ENCODE measurements at regions not wholly inside any gene's neighbourhood (a gene's known extent, or its start where the extent isn't known, plus 50 kb on each side); places are given as distances from the start of the nearest gene placed in this dataset.

- H3K4me3 ChIP-seq, result no peak overlapping the region
- peak overlapping the region; percentile 89 for H3K27ac ChIP-seq
- H3K27me3 ChIP-seq, result no peaks in the 10 kb centered on the region
- DNase-seq (ENCODE audit: low spot score in 2 of 2), result peak; percentile 85 to 89
- TF ChIP-seq EP300 (IDR thresholded peaks at IDR 0.05) (no peak), POLR2AphosphoS5 (IDR thresholded peaks at IDR 0.05) (peak in 1 of 3 donors; percentile 18), CTCF (IDR thresholded peaks at IDR 0.05) (peak; percentile 2 to 37)
- peaks cover 68% of the 10 kb centered on the region for H3K4me1 ChIP-seq
- no peaks in the 10 kb centered on the region for H3K9me3 ChIP-seq
- WGBS, result 55% methylated on average over 6 of the region's 9 CpGs
- no peaks in the 10 kb centered on the region for H3K36me3 ChIP-seq
Observed at GRCh38 chr1:39132505-39133339, 71.8 kb upstream of the MACF1 start.

GRCh38 chr1:39133340-39133684 is 71.2 kb upstream of the MACF1 start:
- no peak for DNase-seq (ENCODE audit: low spot score in 2 of 2)
- TF ChIP-seq EP300 (IDR thresholded peaks at IDR 0.05) (no peak), POLR2A (IDR thresholded peaks at IDR 0.05) (no peak), CTCF (IDR thresholded peaks at IDR 0.05) (no peak), POLR2AphosphoS5 (IDR thresholded peaks at IDR 0.05) (no peak)
- no peaks in the 10 kb centered on the region for H3K27me3 ChIP-seq
- H3K4me1 ChIP-seq, result peaks cover 62% of the 10 kb centered on the region
- WGBS, result 58% methylated on average over 1 of the region's 1 CpG
- H3K27ac ChIP-seq, result peak overlapping the region; percentile 89
- no peaks in the 10 kb centered on the region for H3K36me3 ChIP-seq
- no peak overlapping the region for H3K4me3 ChIP-seq
- H3K9me3 ChIP-seq, result no peaks in the 10 kb centered on the region

- H3K27me3 ChIP-seq, result no peaks in the 10 kb centered on the region
- H3K4me1 ChIP-seq, result peaks cover 53% of the 10 kb centered on the region
- TF ChIP-seq CTCF (IDR thresholded peaks at IDR 0.05) (no peak), POLR2A (IDR thresholded peaks at IDR 0.05) (no peak), EP300 (IDR thresholded peaks at IDR 0.05) (no peak), POLR2AphosphoS5 (IDR thresholded peaks at IDR 0.05) (no peak)
Observed at GRCh38 chr1:39134768-39135333, 69.6 kb upstream of the MACF1 start.

GRCh38 chr1:39136638-39137037 is 67.9 kb upstream of the MACF1 start:
- DNase-seq (ENCODE audit: low spot score in 2 of 2), result no peak
- no peaks in the 10 kb centered on the region for H3K9me3 ChIP-seq
- no peak overlapping the region for H3K27ac ChIP-seq
- no peaks in the 10 kb centered on the region for H3K27me3 ChIP-seq
- TF ChIP-seq CTCF (IDR thresholded peaks at IDR 0.05), result no peak
- no peak for TF ChIP-seq POLR2A (IDR thresholded peaks at IDR 0.05)
- no peak for TF ChIP-seq POLR2AphosphoS5 (IDR thresholded peaks at IDR 0.05)
- TF ChIP-seq EP300 (IDR thresholded peaks at IDR 0.05), result no peak
- H3K4me1 ChIP-seq, result peaks cover 50% of the 10 kb centered on the region
- no peak overlapping the region for H3K4me3 ChIP-seq
- H3K36me3 ChIP-seq, result no peaks in the 10 kb centered on the region
- WGBS, result 77% methylated on average over 2 of the region's 2 CpGs

More at GRCh38 chr1:39134768-39135333, 69.6 kb upstream of the MACF1 start:
- Histone ChIP-seq H3K27ac (no peak overlapping the region), H3K9me3 (no peaks in the 10 kb centered on the region), H3K36me3 (no peaks in the 10 kb centered on the region), H3K4me3 (no peak overlapping the region)
- no peak for DNase-seq (ENCODE audit: low spot score in 2 of 2)
- 83% methylated on average over 5 of the region's 5 CpGs for WGBS

GRCh38 chr1:39139723-39140360 is 64.7 kb upstream of the MACF1 start:
- peaks cover 53% of the 10 kb centered on the region for H3K4me1 ChIP-seq

More at GRCh38 chr1:39139723-39140360, 64.7 kb upstream of the MACF1 start:
- 98% methylated on average over 3 of the region's 3 CpGs for WGBS
- no peak for TF ChIP-seq CTCF (IDR thresholded peaks at IDR 0.05)
- no peak for TF ChIP-seq POLR2AphosphoS5 (IDR thresholded peaks at IDR 0.05)
- no peak for TF ChIP-seq POLR2A (IDR thresholded peaks at IDR 0.05)
- no peak for TF ChIP-seq EP300 (IDR thresholded peaks at IDR 0.05)
- Histone ChIP-seq H3K27me3 (no peaks in the 10 kb centered on the region), H3K27ac (no peak overlapping the region), H3K4me3 (no peak overlapping the region), H3K36me3 (no peaks in the 10 kb centered on the region), H3K9me3 (no peaks in the 10 kb centered on the region)
- DNase-seq (ENCODE audit: low spot score in 2 of 2), result no peak
